Colonic mucosa (tissue), 4 donors: ENCODE measurements at regions not wholly inside any gene's neighbourhood (a gene's known extent, or its start where the extent isn't known, plus 50 kb on each side); places are given as distances from the start of the nearest gene placed in this dataset.

Experiments
- DNase-seq: peaks from one replicate; pipeline ENCODE4 v3.0.0-alpha.2; 2020
- H3K27ac ChIP-seq: fragments of 200-600 bp; one replicate; pipeline ENCODE4 v1.8.0; 2021
- H3K27me3 ChIP-seq: fragments of 200-600 bp; one replicate; pipeline ENCODE4 v1.8.0; 2021
- H3K36me3 ChIP-seq: fragments of 200-600 bp; one replicate; pipeline ENCODE4 v1.8.0; 2021
- H3K4me1 ChIP-seq: fragments of 200-600 bp; one replicate; pipeline ENCODE4 v1.8.0; 2021; ENCODE audit warnings: mild to moderate bottlenecking
- H3K4me3 ChIP-seq: fragments of 200-600 bp; one replicate; pipeline ENCODE4 v1.8.0; 2021
- H3K9ac ChIP-seq, 2 donors: one replicate each; pipeline ENCODE4 v1.7.0; 2013; ENCODE audit warnings: control low read depth in 2 of 2, low read depth in 2 of 2, low read length in 2 of 2
- H3K9me3 ChIP-seq: fragments of 200-600 bp; one replicate; pipeline ENCODE4 v1.8.0; 2021
- CTCF ChIP-seq: fragments of 200-600 bp; IDR thresholded peaks from one replicate; pipeline ENCODE4 v1.8.0; 2022; ENCODE audit warnings: antibody characterized with exemption, mild to moderate bottlenecking
- intact Hi-C: fragments of 100-400 bp; cut with DNase I; formaldehyde crosslinking; loops from one replicate; pipeline ENCODE4 v1.14.1; 2022
- donor health status: healthy.
- donor health status: DM: no; HTN: no; CAD: no.
- donor health status: DM: no; HTN: no; CAD: no.

GRCh38 chr9:95769473-95769872 is 106.0 kb upstream of the ERCC6L2 start:
- Histone ChIP-seq H3K4me1 (no peaks in the 10 kb centered on the region), H3K9ac (no peak overlapping the region), H3K9me3 (no peaks in the 10 kb centered on the region), H3K4me3 (no peak overlapping the region), H3K36me3 (no peaks in the 10 kb centered on the region), H3K27ac (no peak overlapping the region), H3K27me3 (no peaks in the 10 kb centered on the region)
- DNase-seq = no peak
- intact Hi-C loops = no loop called here
- no peak for TF ChIP-seq CTCF

GRCh38 chr9:95766906-95767305 is 108.6 kb upstream of the ERCC6L2 start:
- Histone ChIP-seq H3K27ac (no peak overlapping the region), H3K9ac (no peak overlapping the region), H3K27me3 (no peaks in the 10 kb centered on the region), H3K9me3 (no peaks in the 10 kb centered on the region), H3K4me3 (no peak overlapping the region), H3K4me1 (no peaks in the 10 kb centered on the region), H3K36me3 (no peaks in the 10 kb centered on the region)
- intact Hi-C loops = no loop called here
- no peak for DNase-seq
- TF ChIP-seq CTCF = no peak

GRCh38 chr9:95764533-95765319 is 110.8 kb upstream of the ERCC6L2 start:
- Histone ChIP-seq H3K27ac (no peak overlapping the region), H3K9me3 (no peaks in the 10 kb centered on the region), H3K4me1 (no peaks in the 10 kb centered on the region), H3K4me3 (no peak overlapping the region), H3K9ac (peak overlapping the region in 1 of 2 donors; percentile 60), H3K27me3 (no peaks in the 10 kb centered on the region), H3K36me3 (no peaks in the 10 kb centered on the region)
- no peak for TF ChIP-seq CTCF
- intact Hi-C loops = no loop called here
- no peak for DNase-seq

- Histone ChIP-seq H3K36me3 (no peaks in the 10 kb centered on the region), H3K4me3 (no peak overlapping the region), H3K9ac (no peak overlapping the region), H3K27me3 (no peaks in the 10 kb centered on the region), H3K4me1 (no peaks in the 10 kb centered on the region), H3K27ac (no peak overlapping the region), H3K9me3 (no peaks in the 10 kb centered on the region)
- intact Hi-C loops = no loop called here
- TF ChIP-seq CTCF = no peak
- DNase-seq = no peak
Observed at GRCh38 chr9:95763983-95764382, 111.5 kb upstream of the ERCC6L2 start.

- Histone ChIP-seq H3K27me3 (no peaks in the 10 kb centered on the region), H3K4me1 (no peaks in the 10 kb centered on the region), H3K9ac (no peak overlapping the region), H3K27ac (no peak overlapping the region), H3K36me3 (no peaks in the 10 kb centered on the region), H3K9me3 (no peaks in the 10 kb centered on the region), H3K4me3 (no peak overlapping the region)
- no peak for DNase-seq
- intact Hi-C loops = no loop called here
- TF ChIP-seq CTCF = no peak
Observed at GRCh38 chr9:95763006-95763405, 112.5 kb upstream of the ERCC6L2 start.
